Mucosa of descending colon (tissue), 3 donors: ENCODE measurements at regions not wholly inside any gene's neighbourhood (a gene's known extent, or its start where the extent isn't known, plus 50 kb on each side); places are given as distances from the start of the nearest gene placed in this dataset.

Experiments
- ATAC-seq: fragments of 200-7000 bp; cut with Tn5 transposase; one replicate; pipeline ENCODE4 v1.9.1; 2020; ENCODE audit warnings: mild to moderate bottlenecking, moderate library complexity
- DNase-seq, 3 donors: peaks; one replicate each; pipeline ENCODE4 v3.0.0-alpha.2; 2020
- H3K36me3 ChIP-seq: fragments of 200-600 bp; one replicate; pipeline ENCODE4 v1.8.0; 2021; ENCODE audit warnings: low read depth, mild to moderate bottlenecking
- H3K4me1 ChIP-seq: fragments of 200-600 bp; one replicate; pipeline ENCODE4 v1.8.0; 2021; ENCODE audit warnings: low read depth, mild to moderate bottlenecking
- H3K4me3 ChIP-seq: fragments of 200-600 bp; one replicate; pipeline ENCODE4 v1.8.0; 2021; ENCODE audit warnings: mild to moderate bottlenecking
- H3K9me3 ChIP-seq: fragments of 200-600 bp; one replicate; pipeline ENCODE4 v1.8.0; 2021; ENCODE audit warnings: mild to moderate bottlenecking
- CTCF ChIP-seq: fragments of 200-600 bp; IDR thresholded peaks from one replicate; pipeline ENCODE4 v1.8.0; 2022; ENCODE audit warnings: antibody characterized with exemption, mild to moderate bottlenecking
- intact Hi-C, 2 donors: fragments of 100-400 bp; cut with DNase I in 1 of 2; cut with micrococcal nuclease in 1 of 2; formaldehyde crosslinking; loops; one replicate each; pipeline versions ENCODE4 v1.11.0 to v1.11.1; 2022; cut with DNase I, micrococcal nuclease
- donor health status: DM: no; HTN: no; CAD: no; lungs with moderate emphysema.
- donor health status: DM: no; HTN: no; CAD: no.
- donor health status: DM: no; HTN: yes; CAD: no.

DNA sequence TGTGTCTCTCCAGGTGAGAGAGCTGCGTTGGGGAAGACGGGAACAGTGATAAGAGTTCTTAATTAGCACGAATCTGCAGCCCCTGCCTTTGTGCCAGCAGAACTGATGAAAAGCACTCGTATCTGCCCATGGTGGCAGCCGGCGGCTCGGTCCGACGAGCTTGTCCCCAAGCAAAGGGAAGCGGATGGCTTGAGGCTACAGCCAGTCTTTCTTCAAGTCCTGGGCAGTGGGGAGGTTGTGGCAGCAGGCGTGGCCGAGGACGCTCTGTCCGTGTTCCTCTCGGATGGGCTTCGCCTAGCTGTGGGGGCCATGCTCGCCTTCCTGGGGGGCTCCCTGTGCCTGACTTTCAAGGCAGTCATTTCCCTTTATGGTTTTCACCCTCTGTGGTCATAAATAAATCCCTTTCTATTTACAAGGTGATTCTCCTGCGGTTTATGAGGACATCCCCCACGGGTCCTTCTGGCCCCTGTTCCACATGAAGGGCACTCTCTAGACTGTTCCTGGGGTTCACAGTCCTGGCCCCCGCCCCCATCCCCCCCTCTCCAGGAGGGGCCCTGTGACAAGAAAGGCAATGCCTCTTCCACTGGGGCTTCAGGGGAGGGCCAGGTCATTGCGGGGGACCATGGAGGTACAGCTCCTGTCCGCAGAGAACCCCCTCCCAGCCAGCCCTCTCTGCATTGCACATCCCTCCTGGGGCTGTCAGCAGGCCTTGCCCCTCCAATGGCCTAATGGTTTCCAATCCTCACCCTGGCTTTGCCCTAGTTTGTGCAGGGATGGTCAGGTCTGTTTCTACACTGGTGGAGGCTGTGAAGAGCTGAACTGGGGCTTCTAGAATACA is 1212.3 kb downstream of the BRD1 start:
- ATAC-seq, result no peak
- Histone ChIP-seq H3K4me3 (no peak overlapping the region), H3K36me3 (no peaks in the 10 kb centered on the region), H3K4me1 (no peaks in the 10 kb centered on the region), H3K9me3 (no peaks in the 10 kb centered on the region)
- intact Hi-C loops, result no loop called here
- no peak for TF ChIP-seq CTCF
- no peak for DNase-seq

DNA sequence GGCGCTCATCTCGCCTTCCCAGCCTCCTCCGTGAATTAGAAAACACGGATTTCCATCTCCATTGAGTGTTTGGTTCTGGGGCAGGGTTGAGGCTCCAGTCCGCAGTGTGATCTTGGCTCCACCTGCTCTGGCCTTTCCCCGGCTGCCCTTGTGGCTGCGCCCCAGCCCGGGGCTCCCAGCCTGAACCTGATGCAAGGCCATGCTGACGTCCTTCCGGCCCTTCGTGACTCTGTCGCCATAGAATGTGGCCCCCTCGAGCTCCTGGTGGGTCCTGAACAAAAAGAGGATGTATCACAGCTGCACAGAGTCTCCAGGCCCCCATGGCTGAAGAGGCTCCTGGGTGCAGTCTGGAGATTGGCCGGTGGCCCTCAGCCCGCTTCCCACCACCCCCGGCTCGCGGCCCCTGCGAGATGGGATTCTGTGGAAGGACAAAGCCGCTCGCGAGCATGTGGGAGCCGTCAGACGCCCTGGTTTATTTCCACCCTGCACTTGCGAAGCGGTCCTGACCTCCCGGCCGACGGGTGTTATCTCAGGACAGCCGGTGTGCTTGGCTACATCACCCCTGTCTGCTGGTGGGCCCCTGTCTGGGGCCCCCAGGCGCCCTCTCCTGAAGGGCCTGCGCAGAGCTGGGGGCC is 1214.0 kb downstream of the BRD1 start:
- no peaks in the 10 kb centered on the region for H3K9me3 ChIP-seq
- H3K4me1 ChIP-seq, result no peaks in the 10 kb centered on the region
- no peak for TF ChIP-seq CTCF
- DNase-seq (no peak), ATAC-seq (no peak)
- no peak overlapping the region for H3K4me3 ChIP-seq
- no peaks in the 10 kb centered on the region for H3K36me3 ChIP-seq
- intact Hi-C loops, result no loop called here

- DNase-seq (no peak), ATAC-seq (no peak)
- Histone ChIP-seq H3K36me3 (no peaks in the 10 kb centered on the region), H3K4me3 (no peak overlapping the region), H3K9me3 (no peaks in the 10 kb centered on the region), H3K4me1 (no peaks in the 10 kb centered on the region)
- no peak for TF ChIP-seq CTCF
- intact Hi-C loops, result no loop called here
These were observed 1215.3 kb downstream of the BRD1 start for GRCh38 chr22:48612077-48612995.

GRCh38 chr22:48609279-48609865 is 1218.3 kb downstream of the BRD1 start:
- intact Hi-C loops, result no loop called here
- ATAC-seq (no peak), DNase-seq (no peak)
- H3K36me3 ChIP-seq, result no peaks in the 10 kb centered on the region
- no peak overlapping the region for H3K4me3 ChIP-seq
- H3K9me3 ChIP-seq, result no peaks in the 10 kb centered on the region
- TF ChIP-seq CTCF, result no peak
- H3K4me1 ChIP-seq, result no peaks in the 10 kb centered on the region

GRCh38 chr22:48607901-48608662 is 1219.6 kb downstream of the BRD1 start:
- intact Hi-C loops, result no loop called here
- no peak for ATAC-seq
- Histone ChIP-seq H3K36me3 (no peaks in the 10 kb centered on the region), H3K9me3 (no peaks in the 10 kb centered on the region), H3K4me3 (no peak overlapping the region), H3K4me1 (no peaks in the 10 kb centered on the region)
- TF ChIP-seq CTCF, result no peak
- no peak for DNase-seq
